ENCODE measurements at regions not wholly inside any gene's neighbourhood (a gene's known extent, or its start where the extent isn't known, plus 50 kb on each side); places are given as distances from the start of the nearest gene placed in this dataset.

DNA sequence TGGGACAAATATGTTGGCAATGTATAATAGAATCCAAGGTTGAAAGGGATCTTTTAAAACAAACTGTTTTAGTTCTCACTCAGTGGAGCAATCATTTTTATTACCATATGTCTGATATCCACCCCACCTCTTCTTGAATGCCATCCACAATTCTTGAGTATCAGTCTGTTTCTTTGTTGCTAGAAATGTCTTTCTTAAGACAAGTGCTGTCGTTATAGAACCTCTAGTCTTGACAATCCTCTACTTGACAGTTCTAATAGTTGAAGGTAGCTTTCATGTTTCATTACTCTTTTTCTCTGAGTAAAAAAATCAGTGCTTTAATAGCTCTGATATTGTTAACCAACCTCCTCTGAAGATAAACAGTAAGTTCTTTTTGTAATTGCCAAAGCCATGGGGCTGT, 737.9 kb downstream of the MECOM start:
- H3K9me3 Mint-ChIP-seq, result peaks cover 2% of the 10 kb centered on the region in 2 donors
- no peak for DNase-seq
- no peaks in the 10 kb centered on the region for H3K4me1 Mint-ChIP-seq (ENCODE audit: low read depth)
- no peak for ATAC-seq (replicated peaks in 1 of 2)
- H3K4me3 Mint-ChIP-seq, result no peak overlapping the region
- no peaks in the 10 kb centered on the region for H3K36me3 Mint-ChIP-seq (ENCODE audit: insufficient read depth in 2 of 2)
- H3K27ac Mint-ChIP-seq, result no peak overlapping the region
- no peaks in the 10 kb centered on the region for H3K27me3 Mint-ChIP-seq (ENCODE audit: low read depth)

DNA sequence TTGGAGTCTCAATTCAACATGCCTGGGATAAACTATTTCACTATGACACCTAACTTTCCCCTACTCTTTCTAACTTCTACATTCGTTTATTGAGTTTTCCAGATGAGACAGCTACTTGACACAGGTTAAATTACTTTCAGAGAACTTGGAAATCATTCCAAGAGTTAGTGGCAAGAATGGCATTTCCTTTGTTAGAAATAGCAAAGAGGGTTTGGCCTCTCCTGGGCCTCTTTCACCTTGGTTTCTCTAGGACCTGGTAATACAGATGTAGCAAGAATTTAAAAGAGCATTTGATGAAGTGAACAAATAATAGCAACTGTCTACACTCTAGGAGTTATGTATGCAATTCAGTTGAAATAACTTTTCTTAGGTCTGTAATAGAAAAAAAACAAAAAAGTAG, 748.9 kb downstream of the MECOM start:
- ATAC-seq (replicated peaks in 1 of 2), result no peak
- no peak overlapping the region for H3K4me3 Mint-ChIP-seq
- DNase-seq, result no peak
- H3K4me1 Mint-ChIP-seq (ENCODE audit: low read depth), result no peaks in the 10 kb centered on the region
- no peak overlapping the region for H3K27ac Mint-ChIP-seq
- no peaks in the 10 kb centered on the region for H3K9me3 Mint-ChIP-seq
- H3K27me3 Mint-ChIP-seq (ENCODE audit: low read depth), result no peaks in the 10 kb centered on the region
- no peaks in the 10 kb centered on the region for H3K36me3 Mint-ChIP-seq (ENCODE audit: insufficient read depth in 2 of 2)

DNA sequence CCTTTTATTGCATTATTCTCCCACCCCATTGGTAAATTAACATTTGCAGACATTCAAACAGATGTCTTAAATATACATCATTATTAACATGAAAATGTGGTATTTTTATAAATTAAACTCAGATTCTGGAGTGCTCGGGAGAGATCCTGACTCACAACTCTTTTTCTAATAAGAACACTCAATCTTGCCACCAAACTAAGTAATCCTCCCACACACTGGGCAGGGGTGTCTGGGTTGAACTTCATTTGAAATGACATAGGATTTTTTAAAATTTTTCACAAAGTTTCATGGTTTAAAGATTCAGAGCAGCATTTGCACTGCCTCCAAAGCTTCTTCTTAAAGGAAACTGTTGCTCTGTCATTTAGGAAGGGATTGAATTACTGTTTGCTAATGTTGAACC, 754.3 kb downstream of the MECOM start:
- Mint-ChIP-seq H3K9me3 (no peaks in the 10 kb centered on the region), H3K4me1 (ENCODE audit: low read depth) (no peaks in the 10 kb centered on the region), H3K27ac (no peak overlapping the region), H3K36me3 (ENCODE audit: insufficient read depth in 2 of 2) (no peaks in the 10 kb centered on the region), H3K27me3 (ENCODE audit: low read depth) (no peaks in the 10 kb centered on the region), H3K4me3 (no peak overlapping the region)
- no peak for DNase-seq
- no peak for ATAC-seq (replicated peaks in 1 of 2)

DNA sequence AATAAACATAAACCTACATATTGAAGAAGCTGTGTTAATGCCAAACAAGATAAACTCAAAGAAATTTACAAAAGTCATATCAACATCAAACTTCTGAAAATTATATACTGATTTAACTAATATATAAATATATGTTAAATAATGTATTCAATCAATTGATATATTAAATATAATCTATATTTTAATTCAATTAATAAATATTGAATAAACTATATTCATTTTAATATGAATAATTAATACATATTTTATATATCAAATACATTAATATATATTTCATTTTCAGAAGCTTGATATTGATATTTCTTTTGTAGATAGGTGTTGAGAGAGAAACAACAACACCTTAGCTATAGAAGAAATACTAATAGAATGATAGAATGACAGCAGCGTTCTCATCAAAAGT, 768.1 kb downstream of the MECOM start:
- no peaks in the 10 kb centered on the region for H3K4me1 Mint-ChIP-seq (ENCODE audit: low read depth)
- H3K27me3 Mint-ChIP-seq (ENCODE audit: low read depth), result no peaks in the 10 kb centered on the region
- H3K4me3 Mint-ChIP-seq, result no peak overlapping the region
- no peaks in the 10 kb centered on the region for H3K36me3 Mint-ChIP-seq (ENCODE audit: insufficient read depth in 2 of 2)
- DNase-seq (no peak), ATAC-seq (replicated peaks in 1 of 2) (no peak)
- peaks cover 0 to 6% of the 10 kb centered on the region in 2 donors for H3K9me3 Mint-ChIP-seq
- no peak overlapping the region for H3K27ac Mint-ChIP-seq

DNA sequence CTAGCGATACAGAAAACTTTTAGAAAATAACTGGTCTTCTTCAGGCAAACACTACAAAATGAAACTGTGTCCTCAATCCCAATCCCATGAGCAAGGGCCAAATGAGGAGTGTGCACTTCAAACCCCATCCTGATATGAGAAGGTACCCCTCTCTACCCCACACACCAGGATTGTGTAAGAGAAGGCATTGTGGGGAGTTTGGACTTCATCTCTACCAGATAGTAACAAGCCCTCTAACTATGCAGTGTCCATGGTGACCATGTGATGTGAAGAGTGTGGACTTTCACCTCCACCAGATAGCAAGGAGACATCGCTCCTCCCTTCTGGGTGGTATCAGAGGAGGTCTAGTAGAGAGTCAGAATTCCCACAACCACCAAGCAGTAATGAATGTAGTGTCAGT, 769.3 kb downstream of the MECOM start:
- no peaks in the 10 kb centered on the region for H3K36me3 Mint-ChIP-seq (ENCODE audit: insufficient read depth in 2 of 2)
- H3K27me3 Mint-ChIP-seq (ENCODE audit: low read depth), result no peaks in the 10 kb centered on the region
- no peaks in the 10 kb centered on the region for H3K4me1 Mint-ChIP-seq (ENCODE audit: low read depth)
- no peak for DNase-seq
- no peak overlapping the region for H3K27ac Mint-ChIP-seq
- H3K9me3 Mint-ChIP-seq, result peaks cover 0 to 6% of the 10 kb centered on the region in 2 donors
- ATAC-seq (replicated peaks in 1 of 2), result no peak
- H3K4me3 Mint-ChIP-seq, result no peak overlapping the region

DNA sequence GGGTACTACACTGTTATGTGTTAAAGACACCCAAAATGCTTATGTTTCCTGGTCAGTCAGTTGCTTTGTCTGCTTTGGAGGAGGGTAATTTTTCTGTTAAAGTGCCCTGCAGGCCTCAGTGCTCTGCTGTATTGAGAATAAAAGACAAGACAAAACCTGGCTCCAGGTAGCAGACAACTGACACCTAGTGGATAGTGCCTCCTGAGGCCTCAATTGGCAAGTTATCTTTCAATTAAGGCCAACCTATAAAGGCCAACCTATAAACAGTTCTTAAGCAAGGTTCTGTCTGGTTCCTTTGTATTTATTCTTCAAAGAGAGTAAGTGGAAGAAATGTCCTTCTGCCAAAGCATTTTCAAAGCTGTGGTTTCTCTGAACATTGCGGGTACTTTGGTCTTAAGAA, 773.8 kb downstream of the MECOM start:
- Mint-ChIP-seq H3K27ac (no peak overlapping the region), H3K4me1 (ENCODE audit: low read depth) (no peaks in the 10 kb centered on the region), H3K36me3 (ENCODE audit: insufficient read depth in 2 of 2) (no peaks in the 10 kb centered on the region), H3K9me3 (peaks cover 0 to 1% of the 10 kb centered on the region in 2 donors), H3K4me3 (no peak overlapping the region), H3K27me3 (ENCODE audit: low read depth) (no peaks in the 10 kb centered on the region)
- ATAC-seq (replicated peaks in 1 of 2) (no peak), DNase-seq (no peak)

DNA sequence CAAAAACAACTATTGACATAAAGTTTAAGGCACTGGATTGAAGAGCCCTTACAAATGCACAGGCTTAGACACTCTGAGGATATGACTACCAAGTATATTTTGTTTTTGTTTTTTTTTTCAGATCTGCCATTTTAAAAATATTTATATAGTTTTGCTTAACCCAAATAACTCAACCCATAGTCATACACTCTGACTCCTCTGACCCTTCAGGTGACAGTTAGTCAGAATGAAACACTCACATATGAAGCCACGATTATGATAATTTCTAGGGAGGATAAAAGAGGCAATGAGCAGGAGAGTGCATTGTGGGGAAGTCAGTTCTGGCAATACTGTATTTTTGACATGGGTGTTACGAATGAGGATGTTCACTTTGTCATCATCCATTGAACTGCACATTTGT, 774.7 kb downstream of the MECOM start:
- H3K4me1 Mint-ChIP-seq (ENCODE audit: low read depth), result no peaks in the 10 kb centered on the region
- no peaks in the 10 kb centered on the region for H3K27me3 Mint-ChIP-seq (ENCODE audit: low read depth)
- DNase-seq, result no peak
- H3K27ac Mint-ChIP-seq, result no peak overlapping the region
- H3K36me3 Mint-ChIP-seq (ENCODE audit: insufficient read depth in 2 of 2), result no peaks in the 10 kb centered on the region
- no peaks in the 10 kb centered on the region for H3K9me3 Mint-ChIP-seq
- no peak for ATAC-seq (replicated peaks in 1 of 2)
- no peak overlapping the region for H3K4me3 Mint-ChIP-seq

DNA sequence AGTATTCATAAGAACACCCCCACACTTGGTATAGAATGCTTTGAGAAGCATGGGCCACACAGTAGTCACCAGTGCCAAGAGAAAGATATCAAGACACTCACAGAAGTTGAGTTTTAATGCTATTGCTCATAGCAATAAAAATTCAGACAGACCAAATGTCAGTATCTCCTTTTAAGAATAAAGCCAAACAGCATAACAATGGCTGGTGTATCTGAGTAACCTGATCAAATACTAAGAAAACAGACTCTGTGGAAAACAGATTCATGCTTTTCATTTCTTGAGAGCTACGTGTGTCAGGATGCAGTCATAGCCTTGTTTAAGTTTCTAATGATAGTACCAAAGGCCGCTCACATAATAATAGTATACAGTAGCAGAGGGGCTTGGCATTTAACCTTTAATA, 778.5 kb downstream of the MECOM start:
- Mint-ChIP-seq H3K4me1 (ENCODE audit: low read depth) (no peaks in the 10 kb centered on the region), H3K27me3 (ENCODE audit: low read depth) (no peaks in the 10 kb centered on the region), H3K27ac (no peak overlapping the region), H3K4me3 (no peak overlapping the region), H3K36me3 (ENCODE audit: insufficient read depth in 2 of 2) (no peaks in the 10 kb centered on the region), H3K9me3 (no peaks in the 10 kb centered on the region)
- no peak for DNase-seq
- no peak for ATAC-seq (replicated peaks in 1 of 2)

DNA sequence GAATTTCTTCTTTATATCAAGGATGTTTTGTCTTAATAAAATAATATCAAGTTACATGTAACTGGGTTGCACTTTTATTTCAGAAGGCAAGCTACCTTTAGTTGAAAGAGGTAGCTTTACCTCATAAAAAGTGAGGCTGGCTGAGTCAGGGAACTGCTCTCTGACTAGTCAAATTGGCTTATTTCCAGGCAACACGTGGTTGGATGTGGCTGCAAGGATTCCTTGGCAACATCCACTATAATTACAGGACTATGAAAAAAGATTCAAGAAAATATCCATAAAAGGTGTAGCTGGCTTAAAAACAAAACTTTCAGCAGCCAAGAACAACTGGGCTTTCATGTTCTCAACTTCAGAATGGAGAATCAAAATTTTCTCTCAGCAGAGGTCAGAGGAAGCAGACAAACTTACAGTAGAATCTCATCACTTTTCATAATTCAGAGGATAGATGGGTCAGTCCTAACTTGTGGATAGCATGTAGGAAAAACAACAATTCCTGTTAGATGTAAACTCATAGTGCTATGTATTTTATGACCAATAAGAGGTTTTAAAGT, 779.1 kb downstream of the MECOM start:
- no peak overlapping the region for H3K27ac Mint-ChIP-seq
- no peak for ATAC-seq (replicated peaks in 1 of 2)
- no peaks in the 10 kb centered on the region for H3K4me1 Mint-ChIP-seq (ENCODE audit: low read depth)
- no peak for DNase-seq
- no peaks in the 10 kb centered on the region for H3K9me3 Mint-ChIP-seq
- H3K27me3 Mint-ChIP-seq (ENCODE audit: low read depth), result no peaks in the 10 kb centered on the region
- H3K4me3 Mint-ChIP-seq, result no peak overlapping the region
- no peaks in the 10 kb centered on the region for H3K36me3 Mint-ChIP-seq (ENCODE audit: insufficient read depth in 2 of 2)

DNA sequence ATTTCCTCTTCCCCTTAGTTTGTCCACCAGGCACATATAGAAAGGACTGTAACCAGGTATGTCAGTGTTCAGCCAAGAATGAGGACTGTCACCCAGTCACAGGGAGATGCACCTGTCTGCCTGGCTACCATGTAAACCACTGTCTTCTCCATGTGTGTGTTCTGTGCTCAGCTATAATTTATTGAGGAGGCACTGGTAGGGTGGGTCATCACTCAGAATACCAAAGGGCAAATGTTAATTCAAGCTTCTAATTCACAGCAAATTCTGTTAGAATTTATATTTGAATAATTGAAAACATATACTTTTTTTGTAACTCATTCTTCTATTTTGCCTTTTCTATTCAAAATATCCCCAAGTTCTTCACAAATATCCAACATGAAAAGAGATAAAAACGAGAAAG, 780.4 kb downstream of the MECOM start:
- H3K27ac Mint-ChIP-seq, result no peak overlapping the region
- ATAC-seq (replicated peaks in 1 of 2), result no peak
- DNase-seq, result no peak
- H3K4me1 Mint-ChIP-seq (ENCODE audit: low read depth), result no peaks in the 10 kb centered on the region
- no peaks in the 10 kb centered on the region for H3K36me3 Mint-ChIP-seq (ENCODE audit: insufficient read depth in 2 of 2)
- no peaks in the 10 kb centered on the region for H3K9me3 Mint-ChIP-seq
- no peaks in the 10 kb centered on the region for H3K27me3 Mint-ChIP-seq (ENCODE audit: low read depth)
- H3K4me3 Mint-ChIP-seq, result no peak overlapping the region

DNA sequence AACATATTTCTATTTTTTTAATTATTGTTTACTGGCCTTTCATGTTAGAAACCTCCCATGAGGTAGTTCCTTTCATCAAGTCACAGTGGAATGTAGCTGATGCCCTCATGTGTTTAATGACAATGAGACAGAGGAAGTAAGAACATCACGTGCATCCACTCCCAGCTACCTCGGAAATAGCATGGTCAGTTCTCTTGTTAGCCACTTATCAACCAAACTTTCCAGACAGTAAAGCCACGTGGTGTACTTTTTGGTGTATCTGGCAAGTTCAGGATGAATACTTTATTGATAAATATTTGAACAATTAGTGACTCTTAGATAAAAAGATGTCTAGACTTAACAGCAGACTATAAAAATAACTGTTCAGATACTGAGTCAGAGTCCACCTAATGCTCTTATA, 781.7 kb downstream of the MECOM start:
- Mint-ChIP-seq H3K9me3 (no peaks in the 10 kb centered on the region), H3K36me3 (ENCODE audit: insufficient read depth in 2 of 2) (no peaks in the 10 kb centered on the region), H3K4me3 (no peak overlapping the region), H3K4me1 (ENCODE audit: low read depth) (peaks cover under 1% of the 10 kb centered on the region), H3K27ac (no peak overlapping the region), H3K27me3 (ENCODE audit: low read depth) (no peaks in the 10 kb centered on the region)
- DNase-seq (no peak), ATAC-seq (replicated peaks in 1 of 2) (no peak)

DNA sequence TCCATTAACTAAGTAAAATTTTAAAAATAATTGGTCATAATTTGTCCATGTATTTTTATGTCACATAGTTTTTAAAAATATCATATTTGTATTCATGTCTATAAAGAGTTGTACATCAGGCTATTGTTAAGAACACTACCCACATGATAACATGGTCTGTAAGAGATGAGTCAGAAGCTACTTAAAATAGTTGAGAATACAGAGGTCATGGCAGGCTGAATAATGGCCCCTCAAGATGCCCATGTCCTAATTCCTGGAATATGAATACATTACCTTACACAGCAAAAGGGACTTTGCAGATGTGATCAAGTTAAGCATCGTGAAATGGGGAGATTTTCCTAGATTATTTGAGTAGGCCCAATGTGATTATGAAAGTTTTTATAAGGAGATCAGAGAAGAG, 782.9 kb upstream of the GOLIM4 start:
- H3K4me1 Mint-ChIP-seq (ENCODE audit: low read depth), result peaks cover 7% of the 10 kb centered on the region
- no peak for ATAC-seq (replicated peaks in 1 of 2)
- no peaks in the 10 kb centered on the region for H3K9me3 Mint-ChIP-seq
- H3K27me3 Mint-ChIP-seq (ENCODE audit: low read depth), result no peaks in the 10 kb centered on the region
- H3K4me3 Mint-ChIP-seq, result no peak overlapping the region
- DNase-seq, result no peak
- H3K36me3 Mint-ChIP-seq (ENCODE audit: insufficient read depth in 2 of 2), result no peaks in the 10 kb centered on the region
- no peak overlapping the region for H3K27ac Mint-ChIP-seq

DNA sequence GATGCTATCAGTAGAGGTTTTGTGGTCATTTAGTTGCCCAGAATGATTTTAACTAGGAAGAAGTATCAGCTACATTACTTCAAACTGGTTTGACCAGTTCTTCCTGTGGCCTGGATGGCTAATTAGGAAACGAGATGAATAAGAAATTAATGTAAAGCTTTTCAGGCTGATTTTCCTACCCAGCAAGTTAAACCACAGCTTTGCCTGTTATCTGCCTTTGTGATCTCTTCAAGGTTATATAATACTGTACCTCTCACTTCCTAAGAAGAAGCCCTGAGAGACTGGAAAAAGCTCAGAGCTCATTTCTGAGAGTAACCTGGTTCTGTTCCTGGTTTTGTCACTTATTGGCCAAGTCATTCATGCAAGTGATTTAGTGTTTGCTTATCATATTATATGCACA, 782.2 kb upstream of the GOLIM4 start:
- H3K36me3 Mint-ChIP-seq (ENCODE audit: insufficient read depth in 2 of 2), result no peaks in the 10 kb centered on the region
- H3K4me1 Mint-ChIP-seq (ENCODE audit: low read depth), result peaks cover 7% of the 10 kb centered on the region
- no peak overlapping the region for H3K27ac Mint-ChIP-seq
- no peaks in the 10 kb centered on the region for H3K9me3 Mint-ChIP-seq
- no peaks in the 10 kb centered on the region for H3K27me3 Mint-ChIP-seq (ENCODE audit: low read depth)
- DNase-seq (no peak), ATAC-seq (replicated peaks in 1 of 2) (no peak)
- H3K4me3 Mint-ChIP-seq, result no peak overlapping the region

DNA sequence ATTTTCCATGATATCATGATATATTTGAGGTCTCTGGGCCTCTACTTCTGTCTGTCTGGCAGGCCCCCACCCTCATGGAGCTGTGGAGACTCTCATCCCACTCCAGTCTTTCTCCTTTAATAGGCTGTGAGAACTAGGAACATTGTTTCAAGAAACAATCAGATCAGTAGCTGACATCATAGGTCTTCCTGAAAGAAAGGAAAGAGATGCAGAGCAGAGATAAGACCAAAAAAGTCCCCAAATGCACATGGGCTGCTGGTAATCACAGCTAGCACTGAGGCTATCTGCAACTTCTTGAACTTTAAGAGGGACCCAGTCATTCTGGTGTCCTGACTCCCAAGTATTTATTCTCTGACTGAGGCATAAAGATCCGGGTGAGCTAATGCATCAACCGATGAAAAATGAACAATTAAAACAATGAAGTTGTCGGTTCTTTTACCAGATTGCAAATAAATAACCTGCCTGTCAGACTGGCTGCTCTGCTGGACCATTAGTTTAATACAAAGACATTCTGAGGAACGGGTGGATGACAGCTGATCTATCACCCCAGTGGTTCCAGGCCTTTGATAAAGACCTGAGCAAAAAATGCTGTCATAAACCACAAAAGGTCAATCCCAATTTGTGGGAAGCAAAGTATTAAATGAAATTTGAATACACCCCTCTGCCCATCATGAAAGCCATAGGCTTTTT, 780.8 kb upstream of the GOLIM4 start:
- DNase-seq (no peak), ATAC-seq (replicated peaks in 1 of 2) (no peak)
- no peak overlapping the region for H3K27ac Mint-ChIP-seq
- peaks cover 7% of the 10 kb centered on the region for H3K4me1 Mint-ChIP-seq (ENCODE audit: low read depth)
- H3K27me3 Mint-ChIP-seq (ENCODE audit: low read depth), result no peaks in the 10 kb centered on the region
- H3K4me3 Mint-ChIP-seq, result no peak overlapping the region
- no peaks in the 10 kb centered on the region for H3K9me3 Mint-ChIP-seq
- H3K36me3 Mint-ChIP-seq (ENCODE audit: insufficient read depth in 2 of 2), result no peaks in the 10 kb centered on the region

All from activated T-cell treated with anti-CD3 and anti-CD28 coated beads, Interleukin-2, amount 50 U/mL, for 72 hours (primary cell).